HG03175 (cell line): ENCODE measurements at regions not wholly inside any gene's neighbourhood (a gene's known extent, or its start where the extent isn't known, plus 50 kb on each side); places are given as distances from the start of the nearest gene placed in this dataset.

Experiments used
- ATAC-seq: cut with Tn5 transposase; IDR thresholded peaks from one replicate; pipeline ENCODE4 v1.9.1; 2021; ENCODE audit warnings: mild to moderate bottlenecking, moderate library complexity; ENCODE audit not compliant: unreplicated experiment

- ATAC-seq = no peak
Observed at GRCh38 chr13:48761256-48761655, 107.5 kb downstream of the CYSLTR2 start.

DNA sequence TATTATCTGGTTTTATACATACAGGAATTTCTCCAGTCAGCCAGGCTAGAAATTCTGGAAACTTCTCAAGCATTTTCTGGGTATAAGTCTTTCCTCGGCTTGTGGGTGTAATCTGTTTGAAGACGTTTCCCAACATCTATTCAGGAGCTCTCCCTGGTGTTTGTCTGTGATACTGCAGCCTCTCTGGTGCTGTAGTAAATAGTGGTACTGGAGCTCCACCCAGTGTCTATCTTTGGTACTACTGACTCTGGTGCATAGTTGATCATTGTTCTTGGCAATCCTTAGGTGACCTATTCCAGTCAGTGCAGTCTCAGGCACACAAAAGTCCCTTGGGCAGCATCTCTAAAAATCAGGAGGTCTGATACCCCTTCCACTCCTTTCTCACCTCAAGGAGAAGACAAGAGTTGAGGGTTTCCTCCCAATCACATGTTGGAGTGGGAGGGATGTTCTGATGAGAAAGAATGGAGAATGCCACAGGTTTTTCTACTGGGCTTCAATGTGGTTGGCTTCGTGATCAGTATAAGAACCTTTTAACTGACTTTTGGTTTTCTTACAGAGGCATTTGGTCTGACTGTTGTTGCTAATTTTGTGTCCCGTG is 115.5 kb downstream of the CYSLTR2 start:
- ATAC-seq = peak; percentile 98

DNA sequence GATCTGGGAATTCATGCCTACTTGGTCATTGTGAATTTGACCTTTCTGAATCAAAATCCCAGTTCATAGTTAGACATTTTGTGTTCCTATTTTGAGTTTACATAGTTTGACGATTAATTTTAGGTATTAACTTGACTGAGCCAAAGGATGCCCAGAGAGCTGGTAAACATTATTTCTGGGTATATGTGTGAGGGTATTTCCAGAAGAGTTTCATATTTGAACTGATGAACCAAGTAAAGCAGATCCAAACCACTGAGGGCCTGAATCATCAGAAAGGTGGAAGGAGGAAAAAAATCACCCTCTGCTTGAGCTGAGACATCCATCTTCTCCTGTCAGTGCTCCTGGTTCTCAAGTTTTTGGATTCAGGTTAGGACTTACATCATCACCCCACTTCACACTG is 116.6 kb downstream of the CYSLTR2 start:
- no peak for ATAC-seq

- no peak for ATAC-seq
Observed at GRCh38 chr13:48772908-48773307, 119.2 kb downstream of the CYSLTR2 start.

DNA sequence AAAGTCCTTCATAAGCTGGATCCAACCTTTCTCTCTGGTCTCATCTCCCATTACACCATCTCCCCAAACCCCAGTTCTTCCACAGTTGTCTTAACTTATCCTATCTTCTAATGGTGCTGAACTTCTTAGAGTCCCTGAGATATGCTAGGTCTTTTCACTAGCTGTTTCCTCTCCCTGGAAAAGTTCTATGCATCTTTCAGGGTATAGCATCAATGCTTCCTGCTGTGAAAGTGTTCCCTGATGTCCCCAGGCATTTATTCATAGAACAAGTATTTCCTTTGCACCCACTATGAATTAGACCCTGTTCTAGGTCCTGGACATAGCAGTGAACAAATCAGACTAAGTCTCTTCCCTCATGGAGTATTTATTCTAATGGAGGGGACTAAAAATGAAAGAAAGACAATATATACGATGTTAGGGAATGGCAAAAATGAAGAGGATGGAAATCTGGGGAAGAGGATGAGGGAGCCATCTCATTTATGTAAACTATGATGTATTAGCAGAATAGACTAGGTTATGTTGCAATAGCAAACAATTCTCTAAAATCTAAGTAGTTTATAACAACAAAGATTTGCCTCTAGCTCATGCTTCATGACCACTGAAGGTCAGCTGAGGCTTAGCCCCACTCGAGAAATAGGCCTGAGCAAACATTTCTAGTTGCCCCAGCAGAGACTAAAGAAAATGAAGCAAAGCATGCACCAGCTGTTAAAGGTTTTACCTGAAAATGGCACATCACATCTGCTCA is 120.0 kb downstream of the CYSLTR2 start:
- ATAC-seq = no peak

DNA sequence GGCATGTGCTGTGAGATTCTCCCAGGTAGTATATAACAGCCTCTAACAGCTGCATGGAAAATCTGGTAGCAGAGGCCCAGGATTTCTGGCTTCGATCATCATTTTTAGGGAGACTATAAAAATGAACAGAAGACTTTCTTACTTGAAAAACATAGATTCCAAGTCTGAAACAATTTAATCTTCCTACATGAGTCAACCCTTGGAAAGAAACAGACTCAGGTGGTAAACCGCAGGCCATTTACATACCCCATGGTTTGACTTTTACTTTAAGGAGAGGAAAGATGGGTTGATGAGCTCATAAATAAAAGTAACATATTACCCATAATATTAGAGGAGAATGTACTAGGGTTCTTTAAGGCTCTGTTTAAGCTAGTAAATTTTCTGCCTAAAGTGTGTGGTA is 121.6 kb downstream of the CYSLTR2 start:
- no peak for ATAC-seq

- no peak for ATAC-seq
Observed at GRCh38 chr13:48775804-48776203, 122.1 kb downstream of the CYSLTR2 start.

DNA sequence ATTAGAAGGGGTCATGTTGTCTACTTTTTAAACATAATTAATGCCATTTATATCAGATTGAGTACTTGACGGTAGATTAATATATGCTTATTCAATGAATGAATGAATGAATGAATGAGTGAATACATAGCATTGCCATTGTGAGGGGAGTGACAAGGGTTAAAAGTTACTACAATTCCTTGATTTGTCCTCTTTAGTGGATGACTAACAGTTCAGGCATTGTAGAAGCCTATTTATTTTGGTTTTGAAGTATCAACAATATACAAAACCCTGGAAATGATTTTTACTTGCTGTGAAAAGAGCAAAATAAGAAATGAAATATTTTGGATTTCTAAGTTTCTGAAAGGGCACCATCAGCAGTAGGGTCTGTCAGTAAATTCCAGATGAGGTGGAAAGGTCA is 122.7 kb downstream of the CYSLTR2 start:
- no peak for ATAC-seq

GRCh38 chr13:48778610-48779009 is 124.9 kb downstream of the CYSLTR2 start:
- no peak for ATAC-seq

GRCh38 chr13:48780713-48781341 is 127.1 kb downstream of the CYSLTR2 start:
- ATAC-seq = no peak

- ATAC-seq = no peak
Observed at GRCh38 chr13:48782429-48782840, 128.7 kb downstream of the CYSLTR2 start.

- ATAC-seq = no peak
Observed at GRCh38 chr13:48783181-48783630, 129.5 kb downstream of the CYSLTR2 start.

DNA sequence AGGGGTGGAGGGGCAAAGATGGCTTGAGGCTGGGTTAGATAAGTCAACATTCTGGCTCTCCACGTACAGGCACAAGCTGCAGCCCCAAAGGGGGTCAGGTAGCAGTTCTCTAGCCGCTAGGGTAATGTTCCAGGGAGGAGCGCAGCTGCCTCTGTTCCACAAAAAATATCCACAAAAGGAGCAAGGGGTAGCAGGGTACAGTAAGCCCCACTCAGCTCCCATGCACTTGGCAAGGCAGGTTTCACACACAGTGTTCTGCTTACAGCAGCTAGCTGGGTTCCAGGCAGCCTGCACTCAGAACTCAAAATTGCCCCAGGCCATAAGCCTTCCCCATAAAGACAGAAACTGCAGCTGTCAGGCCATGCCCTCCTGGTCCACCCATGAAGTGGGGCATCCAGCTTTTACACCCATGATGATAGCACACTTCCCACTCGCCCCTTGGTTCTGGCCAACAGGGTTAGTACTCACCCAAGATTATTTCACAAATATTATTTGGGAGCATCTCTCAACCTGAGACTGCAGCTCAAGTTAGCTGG is 130.0 kb downstream of the CYSLTR2 start:
- no peak for ATAC-seq

GRCh38 chr13:48784916-48785548 is 131.3 kb downstream of the CYSLTR2 start:
- no peak for ATAC-seq

DNA sequence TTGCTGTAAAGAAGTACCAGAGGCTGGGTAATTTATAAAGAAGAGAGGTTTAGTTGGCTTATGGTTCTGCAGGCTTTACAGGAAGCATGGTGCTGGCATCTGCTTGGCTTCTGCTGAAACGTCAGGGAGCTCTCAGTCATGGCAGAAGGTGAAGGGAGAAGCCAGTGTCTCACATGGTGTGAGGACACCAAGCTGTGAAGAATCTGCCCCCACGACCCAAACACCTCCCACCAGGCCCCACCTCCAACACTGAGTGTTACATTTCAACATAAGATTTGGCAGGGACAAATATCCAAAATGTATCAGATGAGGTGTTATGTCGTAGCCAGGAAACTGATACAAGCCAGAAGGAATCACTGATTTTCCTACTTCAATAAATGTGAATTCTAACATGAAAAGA is 136.5 kb downstream of the CYSLTR2 start:
- no peak for ATAC-seq

DNA sequence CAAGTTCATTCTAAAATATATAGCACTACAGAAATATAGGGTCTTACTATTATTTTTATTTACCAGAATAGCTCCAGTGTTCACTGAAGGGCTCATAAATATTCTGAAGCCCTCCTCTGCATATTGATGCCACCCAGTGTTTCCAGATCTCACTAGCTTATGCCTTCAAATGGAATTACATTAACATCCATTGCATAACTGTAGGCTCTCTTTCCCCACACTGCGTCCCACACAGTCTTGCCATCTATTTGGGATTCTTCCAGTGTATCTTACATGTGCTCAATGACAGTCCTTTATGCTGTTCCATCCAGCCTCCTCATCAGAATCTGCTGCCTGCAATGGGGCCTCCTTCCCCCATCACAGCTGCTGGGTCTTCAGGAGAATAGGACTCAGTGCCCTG is 137.2 kb downstream of the CYSLTR2 start:
- ATAC-seq = no peak

- ATAC-seq = no peak
Observed at GRCh38 chr13:48797127-48797526, 143.4 kb downstream of the CYSLTR2 start.

GRCh38 chr13:48797761-48798160 is 144.0 kb downstream of the CYSLTR2 start:
- ATAC-seq = no peak

- ATAC-seq = no peak
Observed at GRCh38 chr13:48798180-48798579, 144.5 kb downstream of the CYSLTR2 start.

DNA sequence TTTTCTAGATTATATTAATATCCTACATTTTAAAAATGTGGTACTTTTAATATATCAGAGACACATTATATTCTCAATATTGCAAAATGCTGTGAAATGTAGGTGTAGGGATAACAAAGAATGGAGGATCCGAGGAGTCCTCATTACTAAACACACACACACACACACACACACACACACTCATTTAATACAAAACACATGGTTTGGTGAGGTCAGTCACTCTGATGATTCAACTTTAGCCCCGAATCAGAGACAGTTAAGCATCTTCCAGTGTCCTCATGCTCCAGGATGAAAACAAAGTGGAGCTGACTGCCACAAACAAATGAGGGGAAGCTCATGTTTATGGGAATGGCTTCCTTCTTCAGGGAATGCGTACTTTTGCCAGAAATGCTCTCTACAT is 147.5 kb downstream of the CYSLTR2 start:
- no peak for ATAC-seq

GRCh38 chr13:48804821-48805601 is 151.3 kb downstream of the CYSLTR2 start:
- no peak for ATAC-seq
